DND-41 (cell line): ENCODE measurements at regions not wholly inside any gene's neighbourhood (a gene's known extent, or its start where the extent isn't known, plus 50 kb on each side); places are given as distances from the start of the nearest gene placed in this dataset.

Experiments
- ATAC-seq: fragments of 200-7000 bp; cut with Tn5 transposase; 3 replicates; pipeline ENCODE4 v1.9.1; 2021; ENCODE audit warnings: low read depth; ENCODE audit not compliant: insufficient read depth
- DNase-seq: peaks from one replicate; pipeline ENCODE4 v3.0.0-alpha.2; 2020
- H2AFZ ChIP-seq: 2 replicates; pipeline ENCODE4 v1.6.0; 2012; ENCODE audit warnings: low read depth, low read length
- H3K27ac ChIP-seq: 2 replicates; pipeline ENCODE4 v1.5.1; 2012; ENCODE audit warnings: low read length, inconsistent platforms
- H3K27me3 ChIP-seq: fragments of 200-600 bp; sonication (generic); 2 replicates; pipeline ENCODE4 v1.6.0; 2012; ENCODE audit warnings: low read length, mild to moderate bottlenecking, inconsistent platforms; ENCODE audit not compliant: insufficient read depth, poor library complexity
- H3K36me3 ChIP-seq: 2 replicates; pipeline ENCODE4 v1.5.1; 2012; ENCODE audit warnings: low read length, inconsistent platforms; ENCODE audit not compliant: insufficient read depth
- H3K4me1 ChIP-seq: 2 replicates; pipeline ENCODE4 v1.5.1; 2012; ENCODE audit warnings: mild to moderate bottlenecking, low read length; ENCODE audit not compliant: insufficient read depth
- H3K4me2 ChIP-seq: 2 replicates; pipeline ENCODE4 v1.6.0; 2012; ENCODE audit warnings: mild to moderate bottlenecking, moderate library complexity, low read length, inconsistent platforms; ENCODE audit not compliant: insufficient read depth
- H3K4me3 ChIP-seq, 2 experiments: fragments of 200-600 bp in 1 of 2; shearing (Covaris generic) in 1 of 2; 2 replicates each; pipeline ENCODE4 v1.5.1; 2012 to 2016; ENCODE audit warnings: inconsistent platforms in 2 of 2, low read length in 2 of 2, mild to moderate bottlenecking in 2 of 2, low read depth in 1 of 2, moderate library complexity in 1 of 2
- H3K79me2 ChIP-seq: 2 replicates; pipeline ENCODE4 v1.6.0; 2012; ENCODE audit warnings: low read length, inconsistent platforms; ENCODE audit not compliant: insufficient read depth
- H3K9ac ChIP-seq: 2 replicates; pipeline ENCODE4 v1.6.0; 2012; ENCODE audit warnings: low read depth, mild to moderate bottlenecking, inconsistent platforms, low read length, moderate library complexity
- H3K9me3 ChIP-seq: 2 replicates; pipeline ENCODE4 v1.5.1; 2012; ENCODE audit warnings: low read length, moderate library complexity, mild to moderate bottlenecking, inconsistent platforms; ENCODE audit not compliant: insufficient read depth, severe bottlenecking
- H4K20me1 ChIP-seq: 2 replicates; pipeline ENCODE4 v1.6.0; 2012; ENCODE audit warnings: low read length; ENCODE audit not compliant: insufficient read depth
- CTCF ChIP-seq: IDR thresholded peaks from 2 replicates; pipeline ENCODE4 v1.5.1; 2012; ENCODE audit warnings: borderline replicate concordance, low read length, moderate library complexity, mild to moderate bottlenecking; ENCODE audit not compliant: poor library complexity, severe bottlenecking; ENCODE audit errors: extremely low read depth
- EZH2 ChIP-seq: IDR thresholded peaks from 3 replicates; pipeline ENCODE4 v1.6.1; 2012; ENCODE audit warnings: borderline replicate concordance, low read depth, mild to moderate bottlenecking, moderate library complexity, low read length, inconsistent platforms; ENCODE audit not compliant: severe bottlenecking

GRCh38 chr3:137116619-137117018, 158.8 kb downstream of the IL20RB start:
- Histone ChIP-seq H3K4me3 (no peak overlapping the region), H3K27me3 (peaks cover 13% of the 10 kb centered on the region), H3K9me3 (no peaks in the 10 kb centered on the region), H3K27ac (no peak overlapping the region), H3K36me3 (no peaks in the 10 kb centered on the region), H3K4me1 (no peaks in the 10 kb centered on the region), H3K79me2 (no peaks in the 10 kb centered on the region), H3K9ac (no peak overlapping the region), H2AFZ (no peak overlapping the region), H4K20me1 (no peaks in the 10 kb centered on the region), H3K4me2 (no peak overlapping the region)
- DNase-seq (no peak), ATAC-seq (no peak)
- TF ChIP-seq CTCF (no peak), EZH2 (no peak)

GRCh38 chr3:137121704-137122314, 164.0 kb downstream of the IL20RB start:
- no peak for TF ChIP-seq EZH2
- TF ChIP-seq CTCF: peak; percentile 82
- no peak overlapping the region for H3K27ac ChIP-seq
- H4K20me1 ChIP-seq: no peaks in the 10 kb centered on the region
- H3K79me2 ChIP-seq: no peaks in the 10 kb centered on the region
- DNase-seq: peak; percentile 49
- H3K36me3 ChIP-seq: no peaks in the 10 kb centered on the region
- no peaks in the 10 kb centered on the region for H3K4me1 ChIP-seq
- no peaks in the 10 kb centered on the region for H3K9me3 ChIP-seq
- H3K4me2 ChIP-seq: no peak overlapping the region
- H3K4me3 ChIP-seq: no peak overlapping the region
- peak; percentile 71 for ATAC-seq
- H2AFZ ChIP-seq: no peak overlapping the region
- peaks cover 14% of the 10 kb centered on the region for H3K27me3 ChIP-seq
- H3K9ac ChIP-seq: no peak overlapping the region

GRCh38 chr3:137131081-137131480, 173.3 kb downstream of the IL20RB start:
- no peaks in the 10 kb centered on the region for H3K79me2 ChIP-seq
- no peaks in the 10 kb centered on the region for H3K4me1 ChIP-seq
- no peak overlapping the region for H2AFZ ChIP-seq
- H3K27ac ChIP-seq: no peak overlapping the region
- H3K27me3 ChIP-seq: peaks cover 10% of the 10 kb centered on the region
- TF ChIP-seq CTCF (no peak), EZH2 (no peak)
- no peak overlapping the region for H3K4me3 ChIP-seq
- no peaks in the 10 kb centered on the region for H3K9me3 ChIP-seq
- H3K9ac ChIP-seq: no peak overlapping the region
- no peak overlapping the region for H3K4me2 ChIP-seq
- no peaks in the 10 kb centered on the region for H3K36me3 ChIP-seq
- DNase-seq: no peak
- H4K20me1 ChIP-seq: no peaks in the 10 kb centered on the region
- ATAC-seq: no peak
